ENCODE measurements at regions not wholly inside any gene's neighbourhood (a gene's known extent, or its start where the extent isn't known, plus 50 kb on each side); places are given as distances from the start of the nearest gene placed in this dataset.
"Not testable (repeated sequence)": the region's sequence is repeated elsewhere in the genome, so short reads cannot be mapped to it uniquely, and the experiment has no call there.

DNA sequence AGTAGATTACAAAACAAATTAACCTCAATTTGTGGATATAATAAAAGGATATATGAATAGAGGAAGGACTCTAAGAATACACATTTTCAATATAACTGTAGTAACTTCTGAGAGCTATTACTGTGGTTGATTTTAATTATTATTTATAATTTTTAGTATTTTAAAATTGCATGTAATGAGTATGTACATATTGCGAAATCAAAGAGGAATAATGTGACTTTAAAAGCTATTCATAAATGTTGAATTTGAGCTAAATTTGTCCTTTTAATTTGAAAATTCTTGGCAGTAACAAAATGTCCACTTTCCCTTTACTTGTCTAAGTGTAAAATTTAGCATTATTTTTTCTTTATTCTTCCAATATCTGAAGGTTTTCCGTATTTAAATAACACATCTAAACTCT lies 750.6 kb upstream of the PCDH15 start:
- Histone ChIP-seq H3K27ac (replicated peaks) (no peak overlapping the region), H3K27me3 (ENCODE audit: insufficient read depth, poor library complexity, severe bottlenecking) (no peaks in the 10 kb centered on the region), H3K4me3 (replicated peaks; ENCODE audit: insufficient read depth, low read length) (no peak overlapping the region)
- TF ChIP-seq POLR2AphosphoS5 (IDR thresholded peaks at IDR 0.05; ENCODE audit: low read depth), result no peak
- no peak for DNase-seq (ENCODE audit: low read depth in 1 of 2, low spot score in 1 of 2)

- no peak for TF ChIP-seq POLR2AphosphoS5 (IDR thresholded peaks at IDR 0.05; ENCODE audit: low read depth)
- TF ChIP-seq, protein P1, sequence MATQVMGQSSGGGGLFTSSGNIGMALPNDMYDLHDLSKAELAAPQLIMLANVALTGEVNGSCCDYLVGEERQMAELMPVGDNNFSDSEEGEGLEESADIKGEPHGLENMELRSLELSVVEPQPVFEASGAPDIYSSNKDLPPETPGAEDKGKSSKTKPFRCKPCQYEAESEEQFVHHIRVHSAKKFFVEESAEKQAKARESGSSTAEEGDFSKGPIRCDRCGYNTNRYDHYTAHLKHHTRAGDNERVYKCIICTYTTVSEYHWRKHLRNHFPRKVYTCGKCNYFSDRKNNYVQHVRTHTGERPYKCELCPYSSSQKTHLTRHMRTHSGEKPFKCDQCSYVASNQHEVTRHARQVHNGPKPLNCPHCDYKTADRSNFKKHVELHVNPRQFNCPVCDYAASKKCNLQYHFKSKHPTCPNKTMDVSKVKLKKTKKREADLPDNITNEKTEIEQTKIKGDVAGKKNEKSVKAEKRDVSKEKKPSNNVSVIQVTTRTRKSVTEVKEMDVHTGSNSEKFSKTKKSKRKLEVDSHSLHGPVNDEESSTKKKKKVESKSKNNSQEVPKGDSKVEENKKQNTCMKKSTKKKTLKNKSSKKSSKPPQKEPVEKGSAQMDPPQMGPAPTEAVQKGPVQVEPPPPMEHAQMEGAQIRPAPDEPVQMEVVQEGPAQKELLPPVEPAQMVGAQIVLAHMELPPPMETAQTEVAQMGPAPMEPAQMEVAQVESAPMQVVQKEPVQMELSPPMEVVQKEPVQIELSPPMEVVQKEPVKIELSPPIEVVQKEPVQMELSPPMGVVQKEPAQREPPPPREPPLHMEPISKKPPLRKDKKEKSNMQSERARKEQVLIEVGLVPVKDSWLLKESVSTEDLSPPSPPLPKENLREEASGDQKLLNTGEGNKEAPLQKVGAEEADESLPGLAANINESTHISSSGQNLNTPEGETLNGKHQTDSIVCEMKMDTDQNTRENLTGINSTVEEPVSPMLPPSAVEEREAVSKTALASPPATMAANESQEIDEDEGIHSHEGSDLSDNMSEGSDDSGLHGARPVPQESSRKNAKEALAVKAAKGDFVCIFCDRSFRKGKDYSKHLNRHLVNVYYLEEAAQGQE (IDR thresholded peaks at IDR 0.05; ENCODE audit: insufficient replicate concordance, low read depth), result no peak
- TF ChIP-seq GABPA (IDR thresholded peaks at IDR 0.05; ENCODE audit: low read depth), result no peak
- TF ChIP-seq CTCF (IDR thresholded peaks at IDR 0.05; ENCODE audit: insufficient read depth, low read length), result no peak
- TF ChIP-seq SPI1 (IDR thresholded peaks at IDR 0.05; ENCODE audit: borderline replicate concordance, low read depth), result no peak
- DNase-seq (ENCODE audit: low read depth in 1 of 2, low spot score in 1 of 2), result no peak
These were observed 749.2 kb upstream of the PCDH15 start for GRCh38 chr10:55550236-55550635.

GRCh38 chr10:55537497-55537896 lies 736.5 kb upstream of the PCDH15 start:
- not testable (repeated sequence) for DNase-seq (ENCODE audit: low read depth in 1 of 2, low spot score in 1 of 2); H3K4me3 ChIP-seq (replicated peaks; ENCODE audit: insufficient read depth, low read length); H3K27ac ChIP-seq (replicated peaks); H3K27me3 ChIP-seq (ENCODE audit: insufficient read depth, poor library complexity, severe bottlenecking)

More at GRCh38 chr10:55550236-55550635, 749.2 kb upstream of the PCDH15 start:
- H3K27ac ChIP-seq (replicated peaks), result no peak overlapping the region
- H3K4me3 ChIP-seq (replicated peaks; ENCODE audit: insufficient read depth, low read length), result no peak overlapping the region
- no peaks in the 10 kb centered on the region for H3K27me3 ChIP-seq (ENCODE audit: insufficient read depth, poor library complexity, severe bottlenecking)

GRCh38 chr10:55519264-55519663 lies 718.2 kb upstream of the PCDH15 start:
- TF ChIP-seq, protein P1 (IDR thresholded peaks at IDR 0.05; ENCODE audit: insufficient replicate concordance, low read depth), result no peak
- TF ChIP-seq GABPA (IDR thresholded peaks at IDR 0.05; ENCODE audit: low read depth) (no peak), SPI1 (IDR thresholded peaks at IDR 0.05; ENCODE audit: borderline replicate concordance, low read depth) (no peak)
- Histone ChIP-seq H3K27me3 (ENCODE audit: insufficient read depth, poor library complexity, severe bottlenecking) (no peaks in the 10 kb centered on the region), H3K27ac (replicated peaks) (no peak overlapping the region), H3K4me3 (replicated peaks; ENCODE audit: insufficient read depth, low read length) (no peak overlapping the region)
- DNase-seq (ENCODE audit: low read depth in 1 of 2, low spot score in 1 of 2), result no peak

- H3K27ac ChIP-seq (replicated peaks); H3K27me3 ChIP-seq (ENCODE audit: insufficient read depth, poor library complexity, severe bottlenecking); H3K4me3 ChIP-seq (replicated peaks; ENCODE audit: insufficient read depth, low read length); DNase-seq (ENCODE audit: low read depth in 1 of 2, low spot score in 1 of 2): not testable (repeated sequence)
These were observed 717.4 kb upstream of the PCDH15 start for GRCh38 chr10:55518416-55518815.

DNA sequence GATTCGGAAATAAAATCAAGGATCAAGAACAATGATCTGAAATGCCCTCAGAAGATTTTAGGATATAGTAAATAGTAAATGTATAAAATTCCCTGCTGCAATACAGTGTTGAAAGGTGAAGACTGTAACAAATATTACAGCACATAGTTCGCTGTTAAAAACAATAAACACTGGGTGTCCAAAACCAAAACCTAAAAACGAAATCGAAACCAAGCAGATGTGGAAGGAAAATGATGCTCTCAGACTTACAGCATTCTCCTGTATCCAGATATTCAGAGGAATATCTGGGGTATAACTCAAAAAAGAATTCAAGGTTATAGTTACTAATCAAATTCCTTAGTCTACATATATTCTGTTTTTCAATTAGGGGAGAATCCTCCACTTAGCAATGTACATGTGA lies 708.1 kb upstream of the PCDH15 start:
- no peak for DNase-seq (ENCODE audit: low read depth in 1 of 2, low spot score in 1 of 2)
- H3K27me3 ChIP-seq (ENCODE audit: insufficient read depth, poor library complexity, severe bottlenecking), result no peaks in the 10 kb centered on the region
- no peak for TF ChIP-seq SPI1 (IDR thresholded peaks at IDR 0.05; ENCODE audit: borderline replicate concordance, low read depth)
- TF ChIP-seq GABPA (IDR thresholded peaks at IDR 0.05; ENCODE audit: low read depth), result no peak
- H3K4me3 ChIP-seq (replicated peaks; ENCODE audit: insufficient read depth, low read length), result no peak overlapping the region
- H3K27ac ChIP-seq (replicated peaks), result no peak overlapping the region

All from HL-60 (cell line).